ENCODE measurements at regions not wholly inside any gene's neighbourhood (a gene's known extent, or its start where the extent isn't known, plus 50 kb on each side); places are given as distances from the start of the nearest gene placed in this dataset.

- no peak for DNase-seq
These were observed 559.6 kb downstream of the SPRY1 start for GRCh38 chr4:123956204-123956603.

GRCh38 chr4:123966990-123967769 lies 570.6 kb downstream of the SPRY1 start:
- DNase-seq = no peak

- no peak for DNase-seq
These were observed 575.4 kb downstream of the SPRY1 start for GRCh38 chr4:123972031-123972430.

GRCh38 chr4:123974386-123975149 lies 578.0 kb downstream of the SPRY1 start:
- no peak for DNase-seq

GRCh38 chr4:123976285-123976684 lies 579.7 kb downstream of the SPRY1 start:
- no peak for DNase-seq

- no peak for DNase-seq
These were observed 580.2 kb downstream of the SPRY1 start for GRCh38 chr4:123976819-123977218.

- DNase-seq = no peak
These were observed 581.1 kb downstream of the SPRY1 start for GRCh38 chr4:123977641-123978081.

GRCh38 chr4:123978637-123979036 lies 582.0 kb downstream of the SPRY1 start:
- no peak for DNase-seq

- DNase-seq = no peak
These were observed 584.2 kb downstream of the SPRY1 start for GRCh38 chr4:123980736-123981300.

GRCh38 chr4:123984886-123985285 lies 588.3 kb downstream of the SPRY1 start:
- DNase-seq = no peak

- no peak for DNase-seq
These were observed 589.7 kb downstream of the SPRY1 start for GRCh38 chr4:123986268-123986798.

GRCh38 chr4:123987408-123987807 lies 590.8 kb downstream of the SPRY1 start:
- no peak for DNase-seq

- no peak for DNase-seq
These were observed 593.8 kb downstream of the SPRY1 start for GRCh38 chr4:123990310-123990870.

GRCh38 chr4:123994917-123995316 lies 598.3 kb downstream of the SPRY1 start:
- DNase-seq = no peak

- no peak for DNase-seq
These were observed 599.3 kb downstream of the SPRY1 start for GRCh38 chr4:123995936-123996335.

- no peak for DNase-seq
These were observed 600.3 kb downstream of the SPRY1 start for GRCh38 chr4:123996718-123997510.

- no peak for DNase-seq
These were observed 601.3 kb downstream of the SPRY1 start for GRCh38 chr4:123997776-123998449.

GRCh38 chr4:124000233-124000632 lies 603.6 kb downstream of the SPRY1 start:
- no peak for DNase-seq

GRCh38 chr4:124015766-124016165 lies 619.2 kb downstream of the SPRY1 start:
- DNase-seq = no peak

- no peak for DNase-seq
These were observed 620.7 kb downstream of the SPRY1 start for GRCh38 chr4:124017185-124017785.
